SU-DHL-6 (cell line): ENCODE measurements at regions not wholly inside any gene's neighbourhood (a gene's known extent, or its start where the extent isn't known, plus 50 kb on each side); places are given as distances from the start of the nearest gene placed in this dataset.

Experiments used
- EZH2phosphoT487 ChIP-seq: fragments of 200-600 bp; sonication (generic), shearing (Covaris generic); conservative IDR thresholded peaks from 2 replicates; pipeline ENCODE4 v1.6.1; 2018; ENCODE audit warnings: mild to moderate bottlenecking, antibody characterized with exemption, low read length, moderate library complexity, mixed read lengths
- TF ChIP-seq, protein P1 (sequence below): fragments of 200-600 bp; sonication (generic); IDR thresholded peaks from one replicate; pipeline ENCODE4 v1.5.1; 2017; ENCODE audit warnings: antibody characterized with exemption, mild to moderate bottlenecking, low read length, moderate library complexity; ENCODE audit not compliant: insufficient read depth, poor library complexity, severe bottlenecking

DNA sequence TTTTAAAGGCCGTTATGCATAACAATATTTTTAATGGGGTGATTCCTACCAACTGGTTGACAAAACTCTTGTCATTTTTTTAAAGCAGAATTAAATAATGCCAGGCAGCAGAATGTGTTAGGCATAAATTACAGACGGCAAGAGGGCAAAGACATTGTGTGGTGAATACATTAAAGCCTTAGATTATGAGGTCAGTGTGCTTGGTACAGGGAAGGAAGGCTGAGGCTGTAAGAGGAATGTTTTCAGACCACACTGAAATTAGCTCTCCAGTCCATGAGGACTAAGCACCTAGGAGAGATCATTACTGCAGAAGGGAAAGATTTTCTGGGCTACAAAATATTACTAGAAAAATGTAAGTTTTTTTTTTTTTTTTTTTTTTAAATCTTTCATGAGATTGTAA is 312.8 kb upstream of the PRKCQ start:
- TF ChIP-seq, protein P1, sequence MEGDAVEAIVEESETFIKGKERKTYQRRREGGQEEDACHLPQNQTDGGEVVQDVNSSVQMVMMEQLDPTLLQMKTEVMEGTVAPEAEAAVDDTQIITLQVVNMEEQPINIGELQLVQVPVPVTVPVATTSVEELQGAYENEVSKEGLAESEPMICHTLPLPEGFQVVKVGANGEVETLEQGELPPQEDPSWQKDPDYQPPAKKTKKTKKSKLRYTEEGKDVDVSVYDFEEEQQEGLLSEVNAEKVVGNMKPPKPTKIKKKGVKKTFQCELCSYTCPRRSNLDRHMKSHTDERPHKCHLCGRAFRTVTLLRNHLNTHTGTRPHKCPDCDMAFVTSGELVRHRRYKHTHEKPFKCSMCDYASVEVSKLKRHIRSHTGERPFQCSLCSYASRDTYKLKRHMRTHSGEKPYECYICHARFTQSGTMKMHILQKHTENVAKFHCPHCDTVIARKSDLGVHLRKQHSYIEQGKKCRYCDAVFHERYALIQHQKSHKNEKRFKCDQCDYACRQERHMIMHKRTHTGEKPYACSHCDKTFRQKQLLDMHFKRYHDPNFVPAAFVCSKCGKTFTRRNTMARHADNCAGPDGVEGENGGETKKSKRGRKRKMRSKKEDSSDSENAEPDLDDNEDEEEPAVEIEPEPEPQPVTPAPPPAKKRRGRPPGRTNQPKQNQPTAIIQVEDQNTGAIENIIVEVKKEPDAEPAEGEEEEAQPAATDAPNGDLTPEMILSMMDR: no peak
- no peak for TF ChIP-seq EZH2phosphoT487
